AG10803 (cell line): ENCODE measurements at regions not wholly inside any gene's neighbourhood (a gene's known extent, or its start where the extent isn't known, plus 50 kb on each side); places are given as distances from the start of the nearest gene placed in this dataset.
A peak's percentile ranks its signal among the peaks of the same experiment; 100 is the strongest.
"Not testable (repeated sequence)": the region's sequence is repeated elsewhere in the genome, so short reads cannot be mapped to it uniquely, and the experiment has no call there.

Source experiments
- DNase-seq: peaks from one replicate; pipeline ENCODE4 v3.0.0; 2010; ENCODE audit warnings: low read depth
- H3K4me3 ChIP-seq: 2 replicates; pipeline ENCODE4 v1.5.1; 2011; ENCODE audit warnings: mild to moderate bottlenecking, low read length, control low read depth
- CTCF ChIP-seq: conservative IDR thresholded peaks from 2 replicates; pipeline ENCODE4 v1.5.1; 2011; ENCODE audit warnings: mild to moderate bottlenecking, low read length, control low read depth, inconsistent platforms

DNA sequence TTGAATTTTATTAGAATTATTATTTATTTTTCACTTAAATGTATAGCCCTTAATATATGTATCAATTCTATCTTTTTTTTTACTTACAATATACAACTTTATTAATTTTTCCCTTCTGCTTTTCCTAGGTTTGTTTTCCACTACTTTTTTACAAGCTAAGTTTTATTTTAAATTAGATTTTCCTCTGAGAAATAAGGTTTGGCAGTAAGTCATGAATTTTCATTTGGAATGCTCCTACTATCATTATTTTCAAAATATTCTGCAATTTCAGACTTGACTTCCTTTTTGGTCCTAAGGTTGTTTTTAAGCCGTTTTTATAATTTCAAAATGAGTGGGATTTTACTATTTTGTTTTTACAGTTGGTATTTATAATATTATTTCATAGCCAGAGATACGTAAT lies 222.8 kb upstream of the PIEZO2 start:
- DNase-seq, result no peak
- TF ChIP-seq CTCF, result no peak
- H3K4me3 ChIP-seq, result no peak overlapping the region

DNA sequence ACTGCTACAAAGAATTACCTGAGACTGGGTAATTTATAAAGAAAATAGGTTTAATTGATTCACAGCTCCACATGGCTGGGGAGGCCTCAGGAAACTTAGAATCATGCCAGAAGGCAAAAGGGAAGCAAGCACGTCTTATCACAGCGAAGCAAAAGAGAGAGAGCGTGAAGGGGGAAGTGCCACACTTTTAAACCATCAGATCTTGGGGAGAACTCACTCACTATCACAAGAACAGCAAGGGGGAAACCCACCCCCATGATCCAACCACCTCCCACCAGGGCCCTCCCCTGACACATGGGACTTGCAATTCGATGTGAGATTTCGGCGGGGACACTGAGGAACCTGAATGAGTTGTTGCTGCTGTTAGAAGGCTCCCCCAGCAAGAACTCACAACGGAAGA lies 220.2 kb upstream of the PIEZO2 start:
- no peak overlapping the region for H3K4me3 ChIP-seq
- no peak for TF ChIP-seq CTCF
- DNase-seq, result no peak

- no peak overlapping the region for H3K4me3 ChIP-seq
- no peak for TF ChIP-seq CTCF
- peak; percentile 3 for DNase-seq
Measured at GRCh38 chr18:11368020-11368419, 218.7 kb upstream of the PIEZO2 start.

DNA sequence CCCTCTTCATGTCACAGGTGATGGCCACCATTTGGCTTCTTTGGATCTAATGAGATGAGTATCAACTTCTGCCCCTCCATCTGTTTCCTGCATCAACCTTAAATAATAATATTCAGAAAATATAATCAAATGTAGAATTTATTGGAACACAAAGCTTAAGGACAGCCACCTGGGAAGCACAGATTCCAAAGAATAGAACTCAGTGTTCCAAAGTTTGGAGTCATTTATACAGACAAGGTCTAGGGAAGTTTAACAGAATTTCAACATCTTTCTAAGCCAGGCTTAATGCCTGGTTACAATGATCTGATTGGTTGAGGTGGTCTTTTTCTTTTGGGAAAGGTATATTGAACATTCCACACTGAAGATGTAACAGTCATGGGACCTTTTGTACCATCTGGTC lies 218.0 kb upstream of the PIEZO2 start:
- no peak for TF ChIP-seq CTCF
- no peak overlapping the region for H3K4me3 ChIP-seq
- no peak for DNase-seq

DNA sequence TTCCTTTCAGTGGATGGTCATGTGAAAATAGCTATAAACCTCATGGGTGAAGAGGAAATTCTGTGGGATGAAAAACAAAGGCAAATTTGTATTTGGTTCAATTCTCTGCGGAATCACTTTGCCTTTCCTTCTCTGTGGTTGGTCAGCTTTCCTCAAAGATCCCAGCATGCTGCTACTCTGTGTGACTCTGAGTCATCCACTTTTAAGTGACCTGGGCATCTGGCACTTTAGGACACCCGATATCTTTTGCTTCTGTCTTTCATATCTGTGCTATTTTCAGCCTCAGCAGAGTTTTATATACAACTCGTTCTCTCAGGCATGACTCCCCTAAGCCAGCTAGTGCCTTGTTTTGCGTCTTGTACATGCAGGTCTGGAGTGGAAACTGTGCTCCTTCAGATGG lies 217.0 kb upstream of the PIEZO2 start:
- no peak for TF ChIP-seq CTCF
- DNase-seq, result no peak
- no peak overlapping the region for H3K4me3 ChIP-seq

DNA sequence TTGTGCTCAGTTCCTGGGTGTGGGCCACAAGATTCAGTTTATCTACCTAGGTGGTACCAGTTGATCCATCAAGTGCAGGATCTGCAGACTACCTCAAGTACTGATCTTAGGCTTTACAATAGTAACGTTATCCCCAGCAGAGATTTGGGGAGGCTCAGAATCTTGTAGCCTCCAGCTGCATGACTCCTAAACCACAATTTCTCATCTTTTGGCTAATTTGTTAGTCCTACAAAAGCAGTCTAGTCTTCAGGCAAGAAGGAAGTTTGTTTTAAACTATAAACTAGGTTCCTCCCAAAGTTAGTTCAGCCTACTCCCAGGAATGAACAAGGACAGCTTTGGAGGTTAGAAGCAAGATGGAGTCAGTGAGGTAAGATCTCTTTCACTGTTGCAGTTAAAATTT lies 213.5 kb upstream of the PIEZO2 start:
- no peak for TF ChIP-seq CTCF
- DNase-seq, result no peak
- H3K4me3 ChIP-seq, result no peak overlapping the region

GRCh38 chr18:11361862-11362261 lies 212.5 kb upstream of the PIEZO2 start:
- not testable (repeated sequence) for H3K4me3 ChIP-seq, DNase-seq

DNA sequence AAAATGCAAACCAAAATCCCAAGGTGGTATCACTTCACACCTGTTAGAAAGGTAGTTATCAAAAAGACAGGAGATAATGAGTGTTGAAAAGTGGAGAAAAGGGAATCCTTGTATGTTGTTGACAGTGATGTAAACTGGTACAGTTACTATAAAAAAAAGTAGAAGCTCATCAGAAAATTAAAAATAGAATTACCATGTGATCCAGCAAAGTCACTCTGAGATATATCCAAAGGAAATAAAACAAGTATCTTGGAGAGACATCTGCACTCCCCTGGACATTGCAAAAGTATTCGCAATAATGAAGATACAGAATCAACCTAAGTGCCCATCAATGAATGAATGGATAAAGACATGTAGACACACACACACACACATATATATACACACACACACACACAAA lies 208.3 kb upstream of the PIEZO2 start:
- no peak for DNase-seq
- TF ChIP-seq CTCF, result no peak
- no peak overlapping the region for H3K4me3 ChIP-seq

DNA sequence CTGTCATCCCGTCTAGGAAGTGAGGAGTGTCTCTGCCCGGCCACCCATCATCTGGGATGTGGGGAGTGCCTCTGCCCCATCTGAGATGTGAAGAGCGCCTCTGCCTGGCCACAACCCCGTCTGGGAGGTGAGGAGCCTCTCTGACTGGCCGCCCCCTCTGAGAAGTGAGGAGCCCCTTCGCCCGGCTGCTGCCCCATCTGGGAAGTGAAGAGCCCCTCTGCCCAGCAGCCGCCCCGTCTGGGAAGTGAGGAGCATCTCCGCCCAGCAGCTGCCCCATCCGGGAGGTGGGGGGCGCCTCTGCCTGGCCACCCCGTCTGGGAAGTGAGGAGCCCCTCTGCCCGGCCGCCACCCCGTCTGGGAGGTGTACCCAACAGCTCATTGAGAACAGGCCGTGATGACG lies 195.2 kb upstream of the PIEZO2 start:
- DNase-seq, H3K4me3 ChIP-seq: not testable (repeated sequence)
